ENCODE measurements at regions not wholly inside any gene's neighbourhood (a gene's known extent, or its start where the extent isn't known, plus 50 kb on each side); places are given as distances from the start of the nearest gene placed in this dataset.

DNA sequence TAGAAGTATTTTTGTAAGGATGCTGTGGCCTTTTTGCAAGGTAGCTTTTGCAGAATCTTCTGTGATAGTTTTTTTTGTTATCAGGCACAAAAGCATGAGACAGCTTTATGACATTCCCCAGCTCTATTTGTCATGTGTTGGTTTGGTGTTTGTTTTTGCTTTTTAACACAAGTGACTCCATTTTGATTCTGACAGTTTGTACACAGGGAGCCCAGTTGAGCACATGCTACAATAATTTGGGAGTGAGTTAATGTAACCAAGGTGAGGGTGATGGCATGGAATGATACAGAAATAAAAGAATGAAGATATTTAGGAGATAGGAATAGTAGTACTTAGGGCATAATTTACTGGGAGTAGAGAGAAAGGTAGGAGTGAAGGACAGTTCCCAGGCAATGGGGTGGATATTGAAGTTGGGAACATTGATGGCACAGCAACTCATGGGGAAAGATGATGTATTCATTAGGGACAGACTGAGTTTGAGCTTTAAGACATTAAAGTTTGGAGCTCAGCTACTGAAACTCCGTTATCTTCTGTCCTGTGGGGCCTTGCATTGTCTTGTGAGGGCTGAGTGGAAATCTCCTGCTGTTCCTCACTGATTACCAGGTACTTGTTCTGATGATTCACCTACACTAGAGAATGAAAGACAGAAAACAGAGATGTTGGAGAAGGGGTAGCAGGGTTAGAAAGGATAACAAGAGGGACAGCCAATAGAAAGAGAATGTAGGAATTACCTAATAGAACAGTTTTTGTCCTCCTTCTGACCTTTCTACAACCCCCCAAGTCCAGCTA is 88.3 kb upstream of the CCDC112 start:
- Histone ChIP-seq H3K27ac (no peak overlapping the region), H3K4me3 (no peak overlapping the region), H3K4me1 (peaks cover 0 to 13% (median 3%) of the 10 kb centered on the region in 9 donors), H3K36me3 (no peaks in the 10 kb centered on the region), H3K9me3 (peaks cover 0 to 3% (median 0%) of the 10 kb centered on the region in 11 donors), H3K27me3 (no peaks in the 10 kb centered on the region)
- 64 to 65% methylated on average over 1 of the region's 1 CpG for WGBS, 2 donors
- TF ChIP-seq, protein P1, sequence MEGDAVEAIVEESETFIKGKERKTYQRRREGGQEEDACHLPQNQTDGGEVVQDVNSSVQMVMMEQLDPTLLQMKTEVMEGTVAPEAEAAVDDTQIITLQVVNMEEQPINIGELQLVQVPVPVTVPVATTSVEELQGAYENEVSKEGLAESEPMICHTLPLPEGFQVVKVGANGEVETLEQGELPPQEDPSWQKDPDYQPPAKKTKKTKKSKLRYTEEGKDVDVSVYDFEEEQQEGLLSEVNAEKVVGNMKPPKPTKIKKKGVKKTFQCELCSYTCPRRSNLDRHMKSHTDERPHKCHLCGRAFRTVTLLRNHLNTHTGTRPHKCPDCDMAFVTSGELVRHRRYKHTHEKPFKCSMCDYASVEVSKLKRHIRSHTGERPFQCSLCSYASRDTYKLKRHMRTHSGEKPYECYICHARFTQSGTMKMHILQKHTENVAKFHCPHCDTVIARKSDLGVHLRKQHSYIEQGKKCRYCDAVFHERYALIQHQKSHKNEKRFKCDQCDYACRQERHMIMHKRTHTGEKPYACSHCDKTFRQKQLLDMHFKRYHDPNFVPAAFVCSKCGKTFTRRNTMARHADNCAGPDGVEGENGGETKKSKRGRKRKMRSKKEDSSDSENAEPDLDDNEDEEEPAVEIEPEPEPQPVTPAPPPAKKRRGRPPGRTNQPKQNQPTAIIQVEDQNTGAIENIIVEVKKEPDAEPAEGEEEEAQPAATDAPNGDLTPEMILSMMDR (IDR thresholded peaks at IDR 0.05) = no peak
- ATAC-seq (no peak), DNase-seq (no peak)
- intact Hi-C loops (cut with DNase I) = loop anchor here in 5 of 10 donors (5.0 to 10.0 kb wide), 4 partner anchors 33 to 188 kb away; partner anchors contain the start of gene FEM1C (in 2 of the 5)

- no peak overlapping the region for H3K27ac ChIP-seq
- H3K9me3 ChIP-seq = peaks cover 0 to 3% (median 0%) of the 10 kb centered on the region in 11 donors
- ATAC-seq (no peak), DNase-seq (no peak)
- no peaks in the 10 kb centered on the region for H3K27me3 ChIP-seq
- TF ChIP-seq, protein P1 (IDR thresholded peaks at IDR 0.05) = no peak
- no peaks in the 10 kb centered on the region for H3K36me3 ChIP-seq
- 88 to 98% methylated on average over 1 of the region's 1 CpG for WGBS, 2 donors
- intact Hi-C loops (cut with DNase I) = loop anchor here in 6 of 10 donors (1.0 to 10.0 kb wide), 5 partner anchors 31 to 189 kb away; partner anchors contain the start of gene FEM1C (in 2 of the 6)
- no peak overlapping the region for H3K4me3 ChIP-seq
- peaks cover 0 to 9% (median 2%) of the 10 kb centered on the region in 9 donors for H3K4me1 ChIP-seq
Measured at GRCh38 chr5:115382989-115383388, 86.5 kb upstream of the CCDC112 start.

- H3K4me1 ChIP-seq = peaks cover 0 to 18% (median 11%) of the 10 kb centered on the region in 9 donors
- ATAC-seq = peak in 1 of 8 donors; percentile 7
- H3K27me3 ChIP-seq = no peaks in the 10 kb centered on the region
- no peak overlapping the region for H3K4me3 ChIP-seq
- TF ChIP-seq, protein P1 (IDR thresholded peaks at IDR 0.05) = no peak
- no peak for DNase-seq
- H3K36me3 ChIP-seq = no peaks in the 10 kb centered on the region
- peaks cover 0 to 3% (median 0%) of the 10 kb centered on the region in 11 donors for H3K9me3 ChIP-seq
- 84 to 91% methylated on average over 4 of the region's 4 CpGs for WGBS, 2 donors
- no peak overlapping the region for H3K27ac ChIP-seq
- intact Hi-C loops (cut with DNase I) = loop anchor here in 6 of 10 donors (1.0 to 10.0 kb wide), 5 partner anchors 32 to 190 kb away; partner anchors contain the start of gene FEM1C (in 2 of the 6)
Measured at GRCh38 chr5:115381911-115382662, 85.6 kb upstream of the CCDC112 start.

DNA sequence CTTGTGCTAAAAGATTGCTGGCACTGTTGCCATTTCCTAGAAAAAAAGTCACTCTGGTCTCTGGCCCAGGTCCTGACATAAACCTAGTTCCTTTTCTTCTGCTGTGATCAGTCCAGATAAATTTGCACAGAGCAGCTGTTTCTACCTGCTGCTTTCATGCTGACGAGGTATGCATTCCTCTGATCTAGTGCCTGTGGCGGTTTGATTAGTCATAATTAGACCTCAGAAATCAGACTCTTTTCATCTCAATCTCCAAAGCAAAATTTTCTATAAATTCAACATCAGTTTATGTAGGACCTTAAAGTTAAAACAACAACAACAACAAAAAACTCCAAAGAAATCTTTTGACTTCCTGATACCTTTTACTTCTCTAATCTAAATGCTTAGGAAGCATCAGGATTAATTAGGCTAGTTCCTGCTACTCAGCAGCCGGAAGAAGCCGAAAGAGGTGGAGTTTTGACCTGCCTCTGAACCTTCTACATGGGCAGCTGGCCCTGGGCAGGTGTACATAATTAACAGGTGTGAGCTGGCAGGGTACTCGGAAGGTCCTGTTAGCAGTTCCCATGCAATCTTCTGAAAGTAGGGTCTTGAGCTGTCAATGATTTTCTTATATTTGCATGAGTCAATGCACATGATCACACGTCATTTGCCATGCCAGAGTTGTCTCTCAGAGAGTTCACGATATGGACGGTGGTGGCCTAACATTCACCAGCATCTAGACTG is 83.3 kb upstream of the CCDC112 start:
- TF ChIP-seq, protein P1 (IDR thresholded peaks at IDR 0.05) = no peak
- ATAC-seq (no peak), DNase-seq (no peak)
- no peak overlapping the region for H3K27ac ChIP-seq
- H3K4me1 ChIP-seq = peaks cover 0 to 28% (median 14%) of the 10 kb centered on the region in 9 donors
- 84 to 87% methylated on average over 8 of the region's 8 CpGs for WGBS, 2 donors
- H3K9me3 ChIP-seq = no peaks in the 10 kb centered on the region
- no peak overlapping the region for H3K4me3 ChIP-seq
- H3K36me3 ChIP-seq = no peaks in the 10 kb centered on the region
- intact Hi-C loops (cut with DNase I) = loop anchor here (2.0 to 10.0 kb wide), 13 partner anchors 38 to 208 kb away; partner anchors contain the start of gene FEM1C (in 4 of the 10)
- no peaks in the 10 kb centered on the region for H3K27me3 ChIP-seq
